Daoy (cell line): ENCODE measurements at regions not wholly inside any gene's neighbourhood (a gene's known extent, or its start where the extent isn't known, plus 50 kb on each side); places are given as distances from the start of the nearest gene placed in this dataset.

ENCODE experiments used
- DNase-seq: peaks from one replicate; pipeline ENCODE4 v3.0.0-alpha.2; 2015; ENCODE audit warnings: low read depth

DNA sequence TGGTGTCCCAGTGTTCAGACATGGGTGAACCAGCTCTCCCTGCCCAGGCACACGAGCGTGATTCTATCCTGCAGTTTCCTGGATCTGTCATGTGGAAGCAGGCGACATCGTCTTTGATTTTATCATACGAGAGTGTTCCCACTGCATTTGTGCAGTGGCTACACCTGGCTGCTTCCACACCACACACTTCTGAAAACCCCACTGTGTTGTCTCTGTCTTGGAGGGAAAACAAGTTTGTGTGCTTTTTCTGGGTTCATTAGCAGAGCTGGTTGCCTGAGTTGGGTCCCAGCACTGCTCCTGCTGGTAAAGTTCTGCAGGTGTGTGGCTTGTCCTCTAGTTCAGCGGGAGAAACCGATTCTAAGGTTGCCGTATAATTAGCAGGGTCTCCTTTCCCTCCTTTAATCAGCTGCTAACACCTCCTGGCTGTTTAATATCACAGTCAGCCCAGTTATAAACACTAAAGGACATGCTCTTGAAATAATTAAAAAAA is 58.5 kb upstream of the TWIST2 start:
- DNase-seq, result no peak

DNA sequence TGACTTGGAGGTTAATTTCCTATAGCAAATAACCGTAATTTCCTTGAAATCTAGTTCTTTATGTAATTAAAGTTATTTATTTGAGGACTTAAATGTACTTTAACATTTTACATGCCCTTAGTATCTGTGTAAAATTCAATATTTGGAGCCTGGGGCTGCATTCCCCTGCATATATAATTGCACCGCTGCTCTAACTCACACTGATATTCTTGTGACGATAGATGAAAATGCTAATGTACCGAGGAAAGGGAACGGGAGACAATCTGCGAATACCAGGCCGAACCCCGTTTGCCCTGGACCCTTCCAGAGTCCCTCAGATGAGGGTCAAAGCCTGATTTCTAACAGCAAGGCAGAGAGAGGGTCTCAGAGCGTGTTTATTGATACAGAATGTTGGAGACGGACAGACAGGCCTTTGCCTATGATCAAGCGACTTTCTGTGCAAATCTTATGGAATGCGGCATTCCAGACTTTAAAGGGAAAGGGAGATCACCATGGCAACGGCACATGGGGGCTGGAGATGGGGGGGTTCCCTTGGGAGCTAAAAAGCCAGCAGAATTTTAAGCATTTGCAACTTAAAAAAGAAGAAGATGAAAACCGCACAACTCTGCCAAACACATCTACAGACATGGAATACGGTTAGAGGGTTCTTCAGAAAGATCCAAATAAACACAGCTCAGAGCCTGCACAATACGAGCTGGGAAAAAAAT is 57.6 kb upstream of the TWIST2 start:
- DNase-seq, result no peak

DNA sequence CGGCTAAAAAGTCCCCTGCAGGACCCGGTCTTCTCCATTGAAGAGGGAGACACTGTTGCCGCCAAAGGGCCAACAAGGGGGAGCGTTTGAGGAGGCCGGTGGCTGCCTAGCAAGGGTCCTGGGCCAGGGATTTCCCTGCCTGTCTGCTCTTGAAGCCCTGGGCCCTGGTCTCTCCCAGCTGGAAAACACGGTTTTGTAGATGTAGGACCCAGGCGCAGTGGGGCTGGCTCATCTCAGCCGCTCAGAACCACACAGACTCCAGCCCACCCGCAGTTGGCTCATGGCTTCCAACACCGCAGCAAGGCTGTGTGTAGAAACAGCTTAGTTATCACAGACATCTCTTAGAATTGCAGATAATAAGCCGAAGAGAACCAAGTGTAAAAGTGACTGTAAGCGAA is 57.1 kb upstream of the TWIST2 start:
- DNase-seq, result no peak

DNA sequence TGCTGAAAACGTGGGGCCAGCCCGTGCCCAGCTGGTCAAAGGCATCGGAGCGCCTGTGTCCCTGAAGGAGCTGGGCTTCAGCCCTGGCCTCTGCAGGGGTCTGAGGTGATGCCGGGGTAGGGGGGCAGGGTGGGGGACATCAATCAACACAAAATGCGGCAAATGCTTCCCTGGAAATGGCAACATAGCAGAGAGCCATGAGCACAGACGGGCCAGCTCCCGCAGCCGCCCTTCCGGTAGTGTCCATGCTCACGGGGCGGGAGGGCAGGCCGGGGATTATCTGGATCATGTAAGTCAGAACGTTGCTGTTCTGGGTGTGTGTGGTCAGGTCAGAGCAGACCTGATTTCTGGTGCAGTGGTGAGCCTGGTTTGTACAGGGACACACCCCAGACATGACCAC is 56.5 kb upstream of the TWIST2 start:
- no peak for DNase-seq

DNA sequence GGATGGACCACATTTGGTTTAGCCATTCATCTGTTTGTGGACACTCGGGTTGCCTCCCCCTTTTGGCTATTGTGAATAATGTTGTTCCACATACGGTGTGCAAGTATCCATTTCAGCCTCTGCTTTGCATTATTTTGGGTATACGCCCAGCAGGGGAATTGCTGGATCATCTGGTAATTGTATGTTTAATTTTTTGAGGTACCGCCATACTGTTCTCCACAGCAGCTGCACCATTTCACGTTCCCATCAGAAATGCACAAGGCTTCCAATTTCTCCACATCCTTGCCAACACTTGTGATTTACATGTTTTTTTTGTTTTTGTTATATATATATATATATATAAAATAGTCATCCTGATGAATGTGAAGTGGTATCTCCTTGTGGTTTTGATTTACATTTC is 54.6 kb upstream of the TWIST2 start:
- no peak for DNase-seq

DNA sequence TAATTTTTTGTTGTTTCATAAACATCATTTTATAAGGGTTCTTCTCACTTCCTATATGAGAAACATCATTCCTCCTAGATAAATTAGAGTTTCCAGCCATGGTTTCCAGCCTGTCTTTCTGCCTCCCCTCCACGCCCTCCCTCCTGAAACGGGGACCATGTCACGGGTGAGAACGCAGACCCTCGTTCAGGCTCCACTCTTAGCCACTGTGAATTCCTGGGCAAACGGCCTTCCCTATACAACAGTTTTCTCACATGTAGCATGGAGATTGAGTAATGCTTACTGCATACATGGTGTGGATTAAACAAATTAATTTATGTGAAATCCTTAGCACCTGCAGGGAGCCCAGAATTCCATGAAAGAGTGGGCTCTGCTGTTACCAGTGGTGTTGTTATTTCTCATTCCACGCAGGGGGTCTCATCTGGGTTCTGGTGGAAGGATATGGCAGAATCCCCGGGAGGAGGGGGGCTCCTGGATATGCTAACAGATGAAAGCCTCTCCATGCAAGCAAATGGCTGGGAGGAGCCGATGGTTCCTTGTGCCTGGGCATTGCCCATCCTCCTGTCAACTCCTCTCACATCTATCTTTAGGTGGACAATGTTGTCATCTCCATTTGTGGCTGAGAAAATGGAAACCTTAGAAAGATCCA is 54.0 kb upstream of the TWIST2 start:
- no peak for DNase-seq

DNA sequence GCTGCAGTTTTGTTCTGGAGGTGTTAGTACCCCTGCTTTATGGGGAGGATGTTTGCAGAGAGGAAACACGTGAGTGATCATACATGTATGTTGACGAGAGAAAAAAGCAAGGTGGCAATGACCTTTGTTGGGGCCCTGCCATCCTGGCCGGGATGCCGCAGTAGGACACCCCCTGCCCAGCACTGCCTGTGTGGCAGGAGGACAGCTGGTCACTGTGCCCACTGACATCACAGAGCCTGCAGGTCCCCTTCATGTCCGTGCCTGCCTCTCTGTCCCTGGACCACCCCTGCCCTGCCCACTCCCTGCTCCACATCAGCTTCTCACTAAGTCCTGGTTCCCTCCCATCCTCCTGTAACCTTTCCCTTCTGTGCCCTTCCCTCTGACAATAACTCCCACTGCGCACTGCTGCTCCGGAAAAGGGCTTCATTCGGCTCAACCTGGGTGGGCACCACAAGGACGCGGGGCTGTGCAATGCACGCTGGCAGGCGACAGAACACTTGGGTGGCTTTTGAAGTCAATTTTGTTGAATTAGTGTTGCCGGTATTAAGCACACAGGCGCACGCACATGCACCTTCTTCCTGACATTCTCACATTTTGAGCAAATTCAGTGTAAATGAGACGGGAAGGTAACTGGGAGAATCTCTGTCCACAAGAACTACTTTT is 51.5 kb upstream of the TWIST2 start:
- no peak for DNase-seq

DNA sequence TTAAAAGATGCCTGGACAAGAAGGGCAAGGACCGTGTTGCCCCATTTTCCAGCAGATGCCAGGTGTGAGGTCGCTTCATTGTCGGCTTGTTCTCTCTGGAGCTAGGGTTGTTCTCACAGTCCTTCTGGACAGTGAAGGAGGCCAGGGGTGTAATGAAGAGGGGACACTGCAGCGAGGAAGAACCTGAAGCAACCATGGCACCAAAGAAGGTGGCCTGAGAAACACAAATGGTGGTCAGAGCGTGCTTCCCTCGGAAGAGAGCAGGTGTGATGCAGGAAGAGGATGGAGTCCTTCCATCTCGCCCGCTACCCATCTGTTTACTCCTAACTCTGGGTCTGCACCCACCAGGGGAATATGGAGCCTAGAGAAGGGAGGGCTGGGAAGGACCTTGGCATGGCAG is 50.3 kb upstream of the TWIST2 start:
- DNase-seq, result no peak
